ENCODE measurements at regions not wholly inside any gene's neighbourhood (a gene's known extent, or its start where the extent isn't known, plus 50 kb on each side); places are given as distances from the start of the nearest gene placed in this dataset.

DNA sequence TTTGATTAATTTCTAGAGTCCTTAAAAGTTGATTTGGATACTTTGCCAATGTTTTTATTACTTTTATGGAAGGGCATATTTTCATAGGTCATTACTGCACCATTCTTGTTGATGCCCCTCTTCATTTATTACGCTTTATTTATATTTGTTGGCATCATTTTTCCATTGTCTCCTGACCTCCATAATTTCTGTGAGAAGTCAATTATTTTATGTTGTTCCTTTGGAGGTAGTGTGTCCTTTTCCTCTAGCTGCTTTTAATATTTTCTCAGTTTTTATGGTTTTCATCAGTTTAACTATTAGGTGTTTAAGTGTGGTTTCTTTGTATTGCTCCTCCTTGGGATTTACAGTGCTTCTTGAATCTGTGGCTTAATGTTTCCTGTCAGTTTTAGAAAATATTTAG lies 134.9 kb downstream of the SAMD9 start:
- TF ChIP-seq CTCF (IDR thresholded peaks at IDR 0.05) (no peak), EZH2 (IDR thresholded peaks at IDR 0.05; ENCODE audit: borderline replicate concordance, insufficient read depth, low read depth, low read length, poor library complexity, severe bottlenecking) (no peak)

Measured in B cell (primary cell).